Astrocyte of the spinal cord (primary cell): ENCODE measurements at regions not wholly inside any gene's neighbourhood (a gene's known extent, or its start where the extent isn't known, plus 50 kb on each side); places are given as distances from the start of the nearest gene placed in this dataset.
A peak's percentile ranks its signal among the peaks of the same experiment; 100 is the strongest.

Experiments
- DNase-seq: peaks from one replicate; pipeline ENCODE4 v3.0.0; 2011; ENCODE audit warnings: low read depth, low spot score
- H3K4me3 ChIP-seq: 2 replicates; pipeline ENCODE4 v1.5.1; 2011; ENCODE audit warnings: low read depth, mild to moderate bottlenecking, low read length, moderate library complexity
- in situ Hi-C: cut with HindIII; loops from 2 replicates; pipeline ENCODE4 v1.10.0; 2017; ENCODE audit warnings: low sequenced_read_pairs
- TF ChIP-seq, protein P1 (sequence below): IDR thresholded peaks from 2 replicates; pipeline ENCODE4 v1.5.1; 2012; ENCODE audit warnings: low read depth, mild to moderate bottlenecking, low read length, inconsistent platforms

DNA sequence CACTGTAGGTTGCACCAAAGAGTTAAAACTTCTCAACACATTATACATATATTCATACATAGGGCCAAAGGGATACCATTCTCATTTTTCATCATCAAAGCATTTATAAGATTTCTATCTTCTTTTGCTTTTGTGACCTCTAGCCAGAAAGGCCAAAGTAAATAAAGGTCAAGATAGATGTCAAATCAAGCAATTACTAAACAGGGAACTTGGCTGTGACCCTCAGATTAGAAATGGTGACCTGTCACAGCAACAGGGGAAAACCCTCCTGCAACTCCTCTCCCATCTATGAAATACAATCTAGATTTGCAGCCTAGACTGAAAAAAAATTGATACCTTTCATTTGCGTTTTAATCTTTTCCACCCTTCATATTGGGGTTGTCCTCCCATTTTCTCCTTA, 225.6 kb upstream of the FAM241A start:
- TF ChIP-seq, protein P1, sequence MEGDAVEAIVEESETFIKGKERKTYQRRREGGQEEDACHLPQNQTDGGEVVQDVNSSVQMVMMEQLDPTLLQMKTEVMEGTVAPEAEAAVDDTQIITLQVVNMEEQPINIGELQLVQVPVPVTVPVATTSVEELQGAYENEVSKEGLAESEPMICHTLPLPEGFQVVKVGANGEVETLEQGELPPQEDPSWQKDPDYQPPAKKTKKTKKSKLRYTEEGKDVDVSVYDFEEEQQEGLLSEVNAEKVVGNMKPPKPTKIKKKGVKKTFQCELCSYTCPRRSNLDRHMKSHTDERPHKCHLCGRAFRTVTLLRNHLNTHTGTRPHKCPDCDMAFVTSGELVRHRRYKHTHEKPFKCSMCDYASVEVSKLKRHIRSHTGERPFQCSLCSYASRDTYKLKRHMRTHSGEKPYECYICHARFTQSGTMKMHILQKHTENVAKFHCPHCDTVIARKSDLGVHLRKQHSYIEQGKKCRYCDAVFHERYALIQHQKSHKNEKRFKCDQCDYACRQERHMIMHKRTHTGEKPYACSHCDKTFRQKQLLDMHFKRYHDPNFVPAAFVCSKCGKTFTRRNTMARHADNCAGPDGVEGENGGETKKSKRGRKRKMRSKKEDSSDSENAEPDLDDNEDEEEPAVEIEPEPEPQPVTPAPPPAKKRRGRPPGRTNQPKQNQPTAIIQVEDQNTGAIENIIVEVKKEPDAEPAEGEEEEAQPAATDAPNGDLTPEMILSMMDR, result no peak
- in situ Hi-C loops, result no loop called here

DNA sequence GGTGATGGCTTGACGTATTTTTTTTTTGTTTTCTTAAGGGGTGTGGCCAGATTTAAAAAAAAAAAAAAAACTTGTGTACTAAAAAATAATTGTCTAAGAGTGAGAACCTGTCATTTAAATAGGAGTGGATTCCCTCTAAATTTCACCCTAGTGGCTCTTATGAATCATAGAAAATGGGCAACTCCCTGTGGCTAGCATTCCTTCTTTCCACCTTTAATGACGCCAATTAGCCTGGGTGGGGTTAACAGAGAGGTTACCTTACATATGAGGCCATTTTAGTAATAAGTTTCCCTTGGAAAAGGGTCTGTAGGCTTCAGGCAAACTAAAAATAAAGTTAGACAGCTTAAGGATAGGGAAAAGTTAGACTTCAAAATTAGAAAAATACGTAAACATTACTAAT, 223.5 kb upstream of the FAM241A start:
- TF ChIP-seq, protein P1, result no peak
- no peak overlapping the region for H3K4me3 ChIP-seq
- in situ Hi-C loops, result no loop called here
- DNase-seq, result no peak

More for the DNA sequence above, 225.6 kb upstream of the FAM241A start:
- H3K4me3 ChIP-seq, result no peak overlapping the region
- no peak for DNase-seq

DNA sequence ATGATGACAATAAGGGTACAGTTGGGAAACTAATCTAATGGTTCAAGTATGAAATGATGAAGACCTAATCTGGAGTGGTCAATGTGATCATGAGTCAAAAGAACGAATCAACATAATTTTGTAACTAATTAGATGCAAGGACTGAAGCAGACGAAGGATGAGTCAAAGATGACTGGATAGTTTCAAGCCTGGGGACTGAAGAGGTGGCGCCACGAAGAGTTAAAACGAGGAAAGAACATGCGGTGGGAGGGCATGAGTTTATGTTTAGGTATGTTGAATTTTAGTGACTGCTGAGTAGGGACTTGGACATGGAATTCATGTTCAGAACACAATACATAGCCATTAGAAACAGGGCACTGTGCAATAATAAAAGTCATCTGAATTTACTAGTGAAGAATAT, 221.5 kb upstream of the FAM241A start:
- DNase-seq, result peak; percentile 16
- in situ Hi-C loops, result no loop called here
- H3K4me3 ChIP-seq, result no peak overlapping the region
- TF ChIP-seq, protein P1, result no peak

DNA sequence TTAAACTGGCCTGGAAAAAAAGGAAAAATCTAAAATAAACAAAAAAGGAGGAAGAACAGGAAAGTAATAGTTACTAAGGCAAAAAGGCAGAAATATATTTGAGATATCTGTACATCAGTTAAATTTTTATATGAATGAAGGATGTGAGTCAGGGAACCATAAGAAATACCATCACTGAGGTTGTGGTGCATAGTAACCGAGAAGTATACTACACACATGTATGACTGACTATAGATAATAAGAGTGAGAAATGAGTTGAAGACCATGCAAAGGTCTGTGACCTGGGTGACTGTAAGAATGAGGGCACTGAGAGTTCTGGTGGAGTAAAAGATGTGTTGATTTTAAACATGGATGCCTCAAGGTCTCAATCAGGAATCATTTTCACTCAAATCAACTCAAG, 220.6 kb upstream of the FAM241A start:
- TF ChIP-seq, protein P1, result no peak
- DNase-seq, result no peak
- in situ Hi-C loops, result no loop called here
- no peak overlapping the region for H3K4me3 ChIP-seq

DNA sequence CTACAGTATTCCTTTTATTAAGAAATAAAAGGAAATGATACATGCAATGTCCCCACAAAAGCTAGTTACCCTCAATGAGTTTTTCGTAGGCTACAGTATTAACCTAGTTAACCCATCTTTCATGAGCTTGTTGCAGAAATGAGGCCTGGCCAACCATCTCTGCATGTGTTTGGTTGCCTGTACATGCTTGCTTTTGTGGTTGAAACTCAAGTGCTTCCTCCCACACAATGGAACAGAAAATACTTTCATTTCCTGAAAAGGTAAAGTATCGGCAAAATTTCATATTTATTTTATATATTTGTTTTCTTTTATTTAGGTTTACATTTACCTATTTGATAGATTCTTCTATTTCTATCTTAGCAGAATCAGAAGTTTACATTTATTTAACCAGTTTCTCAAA, 214.6 kb upstream of the FAM241A start:
- in situ Hi-C loops, result no loop called here
- TF ChIP-seq, protein P1, result no peak
- DNase-seq, result no peak
- no peak overlapping the region for H3K4me3 ChIP-seq

DNA sequence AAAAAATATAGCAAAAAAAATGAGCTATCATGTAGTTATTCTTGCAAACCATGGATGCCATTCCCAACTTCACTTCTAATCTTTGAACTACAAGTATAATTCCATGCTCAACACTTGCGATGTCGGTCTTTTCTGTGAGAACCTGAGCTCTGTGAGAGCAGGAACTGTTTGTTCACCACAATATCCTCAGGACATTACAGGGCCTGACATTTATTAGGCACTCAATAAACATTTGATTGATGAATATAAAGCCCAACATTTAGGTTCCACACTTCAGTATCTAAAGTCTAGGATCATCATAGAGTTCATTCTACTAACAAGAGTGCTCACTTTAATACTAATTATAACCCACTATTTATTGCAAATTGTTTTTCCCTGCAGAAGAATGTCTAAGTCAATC, 211.6 kb upstream of the FAM241A start:
- in situ Hi-C loops, result no loop called here
- TF ChIP-seq, protein P1, result no peak
- H3K4me3 ChIP-seq, result no peak overlapping the region
- no peak for DNase-seq

DNA sequence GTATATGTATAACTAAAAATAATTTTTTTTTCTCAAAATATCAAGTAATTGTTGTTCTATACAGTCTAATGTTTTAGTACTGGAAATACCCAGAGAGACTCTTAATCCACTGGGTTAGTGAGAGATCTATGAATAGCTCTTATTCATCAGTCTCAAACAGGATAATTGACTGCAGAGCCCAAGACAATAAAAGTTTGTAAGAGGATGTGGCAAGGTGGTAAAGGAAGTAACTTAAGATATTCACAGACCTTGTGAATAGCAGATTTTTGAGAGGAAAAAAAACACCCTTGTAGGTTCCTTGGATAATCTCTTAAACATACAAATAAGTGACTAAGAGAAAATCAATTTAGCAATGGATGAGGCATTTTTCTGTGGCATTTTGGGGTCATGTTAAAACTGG, 210.9 kb upstream of the FAM241A start:
- TF ChIP-seq, protein P1, result no peak
- in situ Hi-C loops, result no loop called here
- no peak for DNase-seq

More for the DNA sequence above, 210.9 kb upstream of the FAM241A start:
- no peak overlapping the region for H3K4me3 ChIP-seq
